GM12864 (cell line): ENCODE measurements at regions not wholly inside any gene's neighbourhood (a gene's known extent, or its start where the extent isn't known, plus 50 kb on each side); places are given as distances from the start of the nearest gene placed in this dataset.

Experiments
- DNase-seq: peaks from one replicate; pipeline ENCODE4 v3.0.0-alpha.2; 2011; ENCODE audit warnings: low read depth
- H3K4me3 ChIP-seq: 2 replicates; pipeline ENCODE4 v1.5.1; 2011; ENCODE audit warnings: mild to moderate bottlenecking, low read depth, low read length, control low read depth
- CTCF ChIP-seq: IDR thresholded peaks from 2 replicates; pipeline ENCODE4 v1.5.1; 2011; ENCODE audit warnings: low read depth, mild to moderate bottlenecking, moderate library complexity, low read length, control low read depth, inconsistent platforms; ENCODE audit errors: missing control alignments

DNA sequence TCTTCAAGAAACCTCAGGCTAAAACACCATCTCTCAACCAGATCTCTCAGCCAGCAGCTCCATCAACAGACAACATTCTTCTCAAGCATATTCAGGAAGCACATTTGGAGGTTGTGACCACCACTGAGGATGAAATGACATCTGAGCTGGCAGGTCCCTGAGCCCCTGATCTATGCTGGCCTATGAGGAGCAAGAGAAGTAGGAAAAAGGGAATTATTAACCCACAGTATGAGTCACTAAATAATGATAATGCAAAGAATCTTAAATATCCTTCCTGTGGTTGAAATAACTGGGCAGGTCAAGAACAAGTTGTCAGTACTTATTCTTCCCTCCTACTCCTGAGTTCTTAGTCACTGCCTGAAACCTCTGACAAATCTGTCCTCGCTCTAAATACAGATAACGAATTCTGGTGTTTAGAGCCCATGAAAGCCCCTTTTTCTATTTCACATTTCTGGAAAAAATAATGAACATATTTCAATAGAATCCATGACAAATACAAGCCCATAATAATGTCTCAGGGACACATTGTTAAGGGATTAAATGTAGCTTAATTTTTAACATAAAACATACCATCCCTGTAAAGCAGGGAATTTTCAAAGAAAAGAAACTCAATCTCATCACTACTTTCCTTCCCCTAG is 225.8 kb upstream of the IRS2 start:
- H3K4me3 ChIP-seq = no peak overlapping the region
- DNase-seq = no peak

GRCh38 chr13:110010404-110011138 is 224.2 kb upstream of the IRS2 start:
- H3K4me3 ChIP-seq = no peak overlapping the region
- TF ChIP-seq CTCF = no peak
- DNase-seq = no peak

More for the DNA sequence above, 225.8 kb upstream of the IRS2 start:
- no peak for TF ChIP-seq CTCF

DNA sequence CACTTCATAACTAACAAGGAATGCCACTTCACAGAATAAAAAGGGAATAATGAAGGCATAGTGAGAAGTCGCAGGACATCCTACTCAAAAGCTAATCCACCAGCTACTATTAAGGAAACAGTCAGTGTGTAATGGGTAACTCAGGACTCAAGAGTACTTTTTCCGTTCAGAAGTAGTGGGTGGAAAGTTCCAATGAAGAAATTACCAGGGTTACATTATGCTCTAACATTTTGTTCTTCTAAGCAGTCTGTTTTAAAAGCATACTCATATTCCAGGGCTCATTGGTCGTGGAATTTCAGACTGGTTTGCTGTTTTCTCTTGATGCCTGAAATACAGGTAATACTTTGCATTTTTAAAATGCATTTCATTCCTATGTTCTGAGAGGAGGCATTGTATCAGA is 222.4 kb upstream of the IRS2 start:
- no peak for TF ChIP-seq CTCF
- DNase-seq = no peak
- H3K4me3 ChIP-seq = no peak overlapping the region

- TF ChIP-seq CTCF = no peak
- no peak overlapping the region for H3K4me3 ChIP-seq
- no peak for DNase-seq
Measured at GRCh38 chr13:110006304-110006703, 219.9 kb upstream of the IRS2 start.

DNA sequence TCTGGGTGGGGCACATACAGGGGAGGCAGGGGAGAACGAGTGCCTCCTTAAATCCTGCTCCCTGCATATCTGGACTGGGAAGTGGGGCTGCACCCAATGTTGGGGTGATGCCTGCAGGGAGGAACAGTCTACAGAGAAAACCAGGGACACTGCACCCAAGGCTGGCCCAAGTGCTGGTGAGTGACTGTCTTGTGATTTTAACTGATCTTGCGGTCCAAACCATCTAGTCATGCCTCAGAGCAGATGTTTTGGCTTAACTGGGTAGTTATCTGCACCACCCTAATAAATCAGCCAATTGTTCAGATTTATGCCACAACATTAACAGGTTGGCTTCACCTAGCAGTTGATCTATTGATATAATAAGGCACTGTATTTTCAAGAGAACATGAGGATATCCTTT is 219.2 kb upstream of the IRS2 start:
- H3K4me3 ChIP-seq = no peak overlapping the region
- no peak for TF ChIP-seq CTCF
- DNase-seq = no peak

DNA sequence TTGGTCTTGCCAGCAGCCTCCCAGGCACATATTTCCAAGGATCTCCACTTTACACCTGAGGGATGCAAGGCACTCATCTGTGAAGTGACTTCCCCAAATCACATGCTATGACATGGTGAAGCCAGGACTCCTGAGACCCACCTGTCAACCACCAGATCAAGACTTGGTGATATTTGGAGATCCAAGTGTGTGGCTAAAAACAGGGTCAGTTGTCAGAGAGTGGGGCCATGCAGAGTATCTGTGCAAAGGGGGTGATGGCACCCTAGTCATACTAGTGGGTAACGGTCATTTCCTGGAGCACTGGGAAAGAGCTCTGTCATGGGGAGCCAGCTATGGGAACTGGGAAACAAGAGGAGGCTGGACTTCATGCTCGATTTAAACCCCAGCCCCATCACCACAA is 218.4 kb upstream of the IRS2 start:
- TF ChIP-seq CTCF = no peak
- no peak overlapping the region for H3K4me3 ChIP-seq
- DNase-seq = no peak
